ENCODE measurements at regions not wholly inside any gene's neighbourhood (a gene's known extent, or its start where the extent isn't known, plus 50 kb on each side); places are given as distances from the start of the nearest gene placed in this dataset.
"Not testable (repeated sequence)": the region's sequence is repeated elsewhere in the genome, so short reads cannot be mapped to it uniquely, and the experiment has no call there.

DNA sequence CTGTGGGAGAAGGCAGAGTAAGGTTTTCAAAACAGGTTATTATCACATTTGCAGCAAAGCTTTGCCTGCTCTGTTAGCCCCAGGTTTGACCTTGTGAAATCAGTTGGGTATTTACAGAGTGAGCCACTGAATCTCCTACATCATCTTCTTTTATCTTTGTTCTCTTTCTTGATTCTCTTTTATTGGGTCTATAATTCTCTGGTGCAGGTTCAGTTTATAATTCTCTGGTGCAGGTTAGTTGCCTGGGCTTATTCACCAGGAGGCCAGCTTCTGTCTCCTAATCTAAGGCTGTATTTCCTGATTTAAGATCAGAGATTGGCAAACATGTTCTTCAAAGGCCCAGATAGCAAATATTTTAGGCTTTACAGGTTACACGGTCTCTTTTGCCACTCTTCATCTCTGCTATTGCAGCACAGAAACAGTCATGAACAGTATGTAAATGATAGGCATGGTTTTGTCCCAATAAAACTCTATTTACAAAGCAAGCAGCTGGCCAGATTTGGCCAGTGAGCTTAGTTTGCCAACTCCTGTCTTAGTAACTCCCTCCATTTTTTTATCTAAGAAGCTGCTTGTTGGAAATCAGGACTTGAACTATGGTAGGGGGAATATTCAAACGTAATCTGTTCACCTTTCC is 205.0 kb upstream of the RIMS1 start:
- H3K36me3 ChIP-seq: no peaks in the 10 kb centered on the region
- H3K9me3 ChIP-seq (ENCODE audit: severe bottlenecking): no peaks in the 10 kb centered on the region
- H3K27me3 ChIP-seq (ENCODE audit: insufficient read depth, low read depth, severe bottlenecking): no peaks in the 10 kb centered on the region
- H3K27ac ChIP-seq: no peak overlapping the region
- no peak for DNase-seq
- TF ChIP-seq, protein P1, sequence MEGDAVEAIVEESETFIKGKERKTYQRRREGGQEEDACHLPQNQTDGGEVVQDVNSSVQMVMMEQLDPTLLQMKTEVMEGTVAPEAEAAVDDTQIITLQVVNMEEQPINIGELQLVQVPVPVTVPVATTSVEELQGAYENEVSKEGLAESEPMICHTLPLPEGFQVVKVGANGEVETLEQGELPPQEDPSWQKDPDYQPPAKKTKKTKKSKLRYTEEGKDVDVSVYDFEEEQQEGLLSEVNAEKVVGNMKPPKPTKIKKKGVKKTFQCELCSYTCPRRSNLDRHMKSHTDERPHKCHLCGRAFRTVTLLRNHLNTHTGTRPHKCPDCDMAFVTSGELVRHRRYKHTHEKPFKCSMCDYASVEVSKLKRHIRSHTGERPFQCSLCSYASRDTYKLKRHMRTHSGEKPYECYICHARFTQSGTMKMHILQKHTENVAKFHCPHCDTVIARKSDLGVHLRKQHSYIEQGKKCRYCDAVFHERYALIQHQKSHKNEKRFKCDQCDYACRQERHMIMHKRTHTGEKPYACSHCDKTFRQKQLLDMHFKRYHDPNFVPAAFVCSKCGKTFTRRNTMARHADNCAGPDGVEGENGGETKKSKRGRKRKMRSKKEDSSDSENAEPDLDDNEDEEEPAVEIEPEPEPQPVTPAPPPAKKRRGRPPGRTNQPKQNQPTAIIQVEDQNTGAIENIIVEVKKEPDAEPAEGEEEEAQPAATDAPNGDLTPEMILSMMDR (IDR thresholded peaks at IDR 0.05; ENCODE audit: low read depth, low read length): no peak
- no peak overlapping the region for H3K4me3 ChIP-seq (ENCODE audit: low read depth, low read length)

DNA sequence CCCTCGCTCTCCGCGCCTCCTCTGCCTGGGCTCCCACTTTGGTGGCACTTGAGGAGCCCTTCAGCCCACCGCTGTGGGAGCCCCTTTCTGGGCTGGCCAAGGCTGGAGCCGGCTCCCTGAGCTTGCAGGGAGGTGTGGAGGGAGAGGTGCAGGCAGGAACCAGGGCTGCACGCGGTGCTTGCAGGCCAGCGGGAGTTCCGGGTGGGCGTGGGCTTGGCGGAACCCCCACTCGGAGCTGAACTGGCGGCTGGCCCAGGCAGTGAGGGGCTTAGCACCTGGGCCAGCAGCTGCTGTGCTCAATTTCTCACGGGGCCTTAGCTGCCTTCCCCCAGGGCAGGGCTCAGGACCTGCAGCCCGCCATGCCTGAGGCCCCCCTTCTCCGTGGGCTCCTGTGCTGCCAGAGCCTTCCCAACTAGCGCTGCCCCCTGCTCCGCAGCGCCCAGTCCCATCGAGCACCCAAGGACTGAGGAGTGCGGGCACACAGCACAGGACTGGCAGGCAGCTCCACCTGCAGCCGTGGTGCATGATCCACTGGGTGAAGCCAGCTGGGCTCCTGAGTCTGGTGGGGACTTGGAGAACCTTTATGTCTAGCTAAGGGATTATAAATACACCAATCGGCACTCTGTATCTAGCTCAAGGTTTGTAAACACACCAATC is 200.2 kb upstream of the RIMS1 start:
- not testable (repeated sequence) for H3K36me3 ChIP-seq; DNase-seq; H3K27ac ChIP-seq; H3K27me3 ChIP-seq (ENCODE audit: insufficient read depth, low read depth, severe bottlenecking); H3K9me3 ChIP-seq (ENCODE audit: severe bottlenecking); H3K4me3 ChIP-seq (ENCODE audit: low read depth, low read length)

DNA sequence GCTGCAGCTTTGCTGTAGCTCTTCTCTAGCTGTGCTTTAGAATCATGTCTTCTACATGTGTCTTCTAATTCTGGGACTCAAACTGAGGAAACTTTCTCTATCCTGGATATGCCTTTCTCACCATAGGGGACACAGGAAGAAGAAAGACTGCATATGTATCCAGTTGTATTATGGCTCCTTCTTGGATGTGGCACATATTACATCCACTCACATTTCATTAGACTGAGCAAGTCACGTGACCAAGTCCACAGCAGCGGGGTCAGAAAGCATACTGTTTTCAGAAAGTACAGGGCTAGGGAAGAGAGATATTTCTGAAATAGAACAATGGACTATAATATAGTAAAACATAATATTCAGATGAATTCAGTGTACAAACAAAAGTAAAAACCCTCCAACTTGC is 187.6 kb upstream of the RIMS1 start:
- H3K9me3 ChIP-seq (ENCODE audit: severe bottlenecking): no peaks in the 10 kb centered on the region
- H3K4me3 ChIP-seq (ENCODE audit: low read depth, low read length): no peak overlapping the region
- no peaks in the 10 kb centered on the region for H3K36me3 ChIP-seq
- DNase-seq: no peak
- TF ChIP-seq, protein P1 (IDR thresholded peaks at IDR 0.05; ENCODE audit: low read depth, low read length): no peak
- H3K27ac ChIP-seq: no peak overlapping the region
- H3K27me3 ChIP-seq (ENCODE audit: insufficient read depth, low read depth, severe bottlenecking): no peaks in the 10 kb centered on the region

DNA sequence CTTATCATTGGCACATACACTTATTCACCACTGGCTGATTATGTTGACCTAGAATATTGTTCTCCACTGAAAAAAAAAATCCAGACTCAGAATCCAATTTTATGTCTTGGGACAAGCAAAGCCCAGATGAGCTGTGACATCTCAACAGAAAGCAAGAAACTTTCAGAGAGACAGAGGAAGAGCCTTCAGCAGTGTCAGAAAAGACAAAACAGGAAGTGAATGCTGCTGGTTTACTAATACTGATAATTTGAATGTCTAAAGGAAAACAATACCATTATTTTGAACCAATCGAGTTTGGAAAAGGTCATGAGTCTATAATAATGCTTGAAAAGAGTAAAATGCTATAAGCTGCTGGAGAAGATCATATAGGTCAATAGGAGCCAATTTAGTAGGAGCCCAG is 179.8 kb upstream of the RIMS1 start:
- H3K27ac ChIP-seq: no peak overlapping the region
- no peak overlapping the region for H3K4me3 ChIP-seq (ENCODE audit: low read depth, low read length)
- no peak for DNase-seq
- no peaks in the 10 kb centered on the region for H3K36me3 ChIP-seq
- H3K27me3 ChIP-seq (ENCODE audit: insufficient read depth, low read depth, severe bottlenecking): no peaks in the 10 kb centered on the region
- TF ChIP-seq, protein P1 (IDR thresholded peaks at IDR 0.05; ENCODE audit: low read depth, low read length): no peak
- H3K9me3 ChIP-seq (ENCODE audit: severe bottlenecking): no peaks in the 10 kb centered on the region

DNA sequence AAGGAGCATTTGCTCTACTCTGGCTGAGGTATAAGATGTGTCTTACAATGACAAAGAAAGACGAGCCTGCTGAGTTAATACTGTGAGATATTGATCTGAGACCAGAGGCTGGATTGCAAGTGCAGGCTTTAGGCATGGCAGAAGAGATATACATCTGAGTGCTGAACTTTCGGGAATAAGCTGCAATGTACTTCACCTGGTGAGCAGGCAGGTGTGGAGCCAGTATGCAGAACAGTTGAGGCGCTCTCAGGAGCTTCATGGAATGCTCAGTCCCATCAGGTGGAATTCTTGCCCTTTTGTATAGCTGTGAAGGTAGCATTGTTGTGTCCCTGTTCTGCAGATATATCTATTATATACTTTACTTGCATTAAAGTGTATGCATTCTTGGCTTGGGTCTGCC is 179.3 kb upstream of the RIMS1 start:
- Histone ChIP-seq H3K27me3 (ENCODE audit: insufficient read depth, low read depth, severe bottlenecking) (no peaks in the 10 kb centered on the region), H3K9me3 (ENCODE audit: severe bottlenecking) (no peaks in the 10 kb centered on the region), H3K4me3 (ENCODE audit: low read depth, low read length) (no peak overlapping the region), H3K36me3 (no peaks in the 10 kb centered on the region), H3K27ac (no peak overlapping the region)
- TF ChIP-seq, protein P1 (IDR thresholded peaks at IDR 0.05; ENCODE audit: low read depth, low read length): no peak
- DNase-seq: no peak

DNA sequence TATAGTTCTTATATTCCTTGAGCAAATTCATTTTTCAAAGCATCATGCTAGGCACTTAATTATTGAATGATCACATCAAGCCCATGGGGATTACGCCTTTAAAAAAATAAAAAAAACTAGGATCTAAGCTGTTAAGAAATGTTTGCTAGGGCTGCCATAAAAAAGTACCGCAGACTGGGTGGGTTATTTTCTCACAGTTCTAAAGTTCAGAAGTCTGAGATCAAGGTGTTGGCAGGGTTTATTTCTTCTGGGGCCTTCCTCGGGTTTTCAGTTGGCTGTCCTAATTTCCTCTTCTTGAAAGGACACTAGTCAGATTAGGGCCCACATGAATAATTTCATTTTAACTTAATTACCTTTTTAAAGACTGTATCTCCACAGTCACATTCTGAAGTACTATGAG is 165.6 kb upstream of the RIMS1 start:
- Histone ChIP-seq H3K27ac (no peak overlapping the region), H3K9me3 (ENCODE audit: severe bottlenecking) (no peaks in the 10 kb centered on the region), H3K4me3 (ENCODE audit: low read depth, low read length) (no peak overlapping the region), H3K36me3 (no peaks in the 10 kb centered on the region), H3K27me3 (ENCODE audit: insufficient read depth, low read depth, severe bottlenecking) (no peaks in the 10 kb centered on the region)
- TF ChIP-seq, protein P1 (IDR thresholded peaks at IDR 0.05; ENCODE audit: low read depth, low read length): no peak
- no peak for DNase-seq

Data from WERI-Rb-1 (cell line).